NCI-H2081 treated with DMSO at 0.1 percent for 48 hours (cell line): ENCODE measurements at regions not wholly inside any gene's neighbourhood (a gene's known extent, or its start where the extent isn't known, plus 50 kb on each side); places are given as distances from the start of the nearest gene placed in this dataset.

Source experiments
- DNase-seq: peaks from one replicate; lab custom pipeline; 2025; lab: John Stamatoyannopoulos, UW

DNA sequence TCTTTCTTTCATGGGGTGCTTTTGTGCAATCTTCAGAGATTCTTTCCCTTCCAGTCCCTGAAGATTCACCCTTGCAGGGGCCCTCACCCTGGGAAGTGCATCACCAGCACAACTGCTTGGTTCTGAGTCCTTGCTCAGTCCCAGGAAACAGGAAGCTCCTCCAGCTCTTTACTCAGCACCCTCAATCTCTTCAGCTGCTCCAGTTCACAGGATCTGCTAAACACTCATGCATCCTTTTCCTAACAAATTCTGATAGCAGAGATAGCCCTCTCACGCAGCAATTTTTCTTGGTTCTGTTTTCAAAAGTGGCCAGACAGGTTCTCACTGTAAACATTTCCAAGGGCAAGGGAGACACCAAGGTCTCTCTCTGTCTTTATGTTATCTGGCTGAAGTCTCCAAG lies 823.1 kb downstream of the LIG4 start:
- no peak for DNase-seq

DNA sequence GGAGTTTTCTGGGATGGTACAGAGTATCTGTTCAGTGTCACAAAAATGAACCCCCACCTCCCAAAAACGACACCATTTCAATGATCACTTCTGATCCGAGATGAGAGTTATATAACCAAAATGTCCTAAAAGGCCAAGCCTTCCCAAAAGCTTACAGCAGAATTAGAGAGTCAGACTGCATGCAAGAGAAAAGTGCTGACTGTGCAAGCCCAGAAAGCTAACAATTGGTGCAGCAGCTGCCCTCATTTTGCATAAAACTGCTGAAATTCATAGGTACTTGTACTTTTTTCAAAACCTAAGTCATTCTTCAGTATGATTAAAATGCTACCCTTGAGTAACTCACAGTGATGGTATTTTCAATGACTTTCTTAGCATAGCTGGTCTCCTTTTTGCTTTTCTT lies 819.6 kb upstream of the ARGLU1 start:
- DNase-seq: no peak

DNA sequence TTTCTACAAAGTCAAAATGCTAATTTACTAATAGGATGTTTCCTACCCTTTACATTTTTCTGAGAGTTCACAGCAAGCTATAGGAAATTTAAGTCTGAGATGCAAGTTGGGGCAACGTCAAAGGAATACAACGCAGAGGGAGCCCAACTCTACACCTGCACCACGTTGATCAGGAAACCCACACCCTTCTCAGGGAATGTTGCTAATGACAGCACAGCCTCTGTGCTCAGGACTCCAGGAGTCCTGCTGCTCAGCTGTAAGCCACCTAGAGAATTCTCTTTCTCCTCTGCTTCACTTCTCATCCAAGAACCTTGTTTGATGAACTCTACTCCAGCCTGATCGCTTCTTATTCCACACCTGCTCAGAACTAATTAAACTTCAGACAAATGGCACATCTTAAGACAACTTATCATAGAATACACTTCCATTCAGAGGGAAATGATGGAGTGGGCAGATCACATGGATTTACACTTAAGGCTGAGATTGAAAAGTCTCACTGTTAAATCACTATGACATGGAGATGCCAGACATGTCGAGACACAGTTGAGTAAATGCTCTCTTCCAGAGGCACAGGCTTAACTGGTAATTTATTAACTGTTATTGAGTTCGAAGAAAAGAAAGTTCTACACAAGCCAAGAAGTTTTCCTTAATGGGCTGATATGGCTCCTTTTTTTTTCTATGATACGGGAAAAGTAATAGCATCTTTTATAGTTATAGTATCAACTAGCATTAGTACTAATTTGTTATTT lies 811.6 kb upstream of the ARGLU1 start:
- DNase-seq: no peak

GRCh38 chr13:107376341-107377125 lies 808.6 kb upstream of the ARGLU1 start:
- DNase-seq: peak; percentile 81

- no peak for DNase-seq
Observed at GRCh38 chr13:107375701-107376340, 807.9 kb upstream of the ARGLU1 start.

GRCh38 chr13:107374038-107374437 lies 806.1 kb upstream of the ARGLU1 start:
- DNase-seq: no peak

GRCh38 chr13:107373551-107373950 lies 805.6 kb upstream of the ARGLU1 start:
- DNase-seq: peak; percentile 45

DNA sequence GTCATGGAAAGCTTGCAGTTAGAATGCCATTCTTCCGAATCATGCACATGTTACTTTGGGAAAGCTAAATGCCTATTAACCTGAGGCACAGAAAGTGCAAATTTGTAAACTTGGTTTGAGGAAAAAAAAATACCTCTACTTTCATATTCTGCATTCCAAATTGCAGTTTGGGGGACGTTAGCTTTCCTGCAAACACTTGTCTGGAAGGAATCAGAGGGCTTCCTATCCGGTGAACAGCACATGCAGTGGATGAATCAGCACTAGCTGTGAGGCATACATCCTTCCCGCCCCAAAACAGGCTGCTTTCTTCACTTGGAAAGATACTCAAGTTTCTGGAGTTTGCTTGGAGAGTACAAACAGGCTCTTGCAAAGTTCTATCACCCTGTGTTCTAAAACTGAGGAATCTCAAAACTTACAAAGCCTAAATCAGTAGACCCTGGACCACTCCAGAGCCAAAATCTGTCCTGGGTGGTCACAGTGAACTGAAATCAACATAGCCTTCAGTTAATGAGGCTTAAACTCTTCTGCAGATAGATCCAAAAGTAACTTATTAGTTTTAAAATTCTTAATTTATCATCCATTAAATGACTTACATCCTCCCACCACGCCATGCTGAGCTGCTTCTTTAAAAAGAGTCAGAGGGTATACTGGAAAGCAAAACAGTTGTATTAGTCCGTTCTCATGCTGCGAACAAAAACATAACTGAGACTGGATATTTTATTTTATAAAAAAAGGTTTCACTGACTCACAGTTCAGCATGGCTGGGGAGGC lies 802.3 kb upstream of the ARGLU1 start:
- DNase-seq: no peak

GRCh38 chr13:107367258-107367657 lies 799.3 kb upstream of the ARGLU1 start:
- no peak for DNase-seq

DNA sequence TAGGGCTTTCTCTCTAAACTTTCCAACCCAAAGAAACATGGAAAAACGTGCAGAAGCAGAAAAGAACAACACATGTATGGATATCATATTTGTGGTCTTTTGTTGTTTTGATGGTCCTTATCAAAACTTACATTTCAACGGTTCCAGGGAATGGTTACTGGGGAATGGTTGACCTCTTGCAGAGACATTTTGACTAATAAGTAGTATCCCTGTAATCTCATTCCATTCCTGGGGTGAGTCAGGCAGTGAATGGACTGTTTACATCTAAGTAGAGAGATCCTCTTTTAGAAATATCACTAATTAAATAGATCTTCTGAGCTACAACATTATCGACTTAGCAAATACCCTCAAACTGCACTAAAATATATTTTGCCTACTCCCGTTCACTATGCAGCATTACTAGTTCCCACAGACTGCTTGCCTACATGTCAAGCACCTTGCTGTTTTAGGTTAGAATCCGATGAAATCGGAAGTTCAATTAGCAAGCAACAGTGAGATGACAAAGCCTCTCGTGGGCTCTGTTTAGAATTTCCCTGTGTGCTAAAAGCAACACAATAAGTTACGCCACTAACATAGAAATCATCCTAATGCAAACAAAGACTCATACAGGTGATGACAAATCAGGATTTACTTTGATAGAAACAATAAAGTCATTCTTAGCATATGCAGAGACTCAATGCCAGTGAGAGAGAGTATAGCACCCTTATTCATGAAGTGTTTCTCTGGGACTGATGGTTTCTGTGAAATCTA lies 797.7 kb upstream of the ARGLU1 start:
- no peak for DNase-seq

DNA sequence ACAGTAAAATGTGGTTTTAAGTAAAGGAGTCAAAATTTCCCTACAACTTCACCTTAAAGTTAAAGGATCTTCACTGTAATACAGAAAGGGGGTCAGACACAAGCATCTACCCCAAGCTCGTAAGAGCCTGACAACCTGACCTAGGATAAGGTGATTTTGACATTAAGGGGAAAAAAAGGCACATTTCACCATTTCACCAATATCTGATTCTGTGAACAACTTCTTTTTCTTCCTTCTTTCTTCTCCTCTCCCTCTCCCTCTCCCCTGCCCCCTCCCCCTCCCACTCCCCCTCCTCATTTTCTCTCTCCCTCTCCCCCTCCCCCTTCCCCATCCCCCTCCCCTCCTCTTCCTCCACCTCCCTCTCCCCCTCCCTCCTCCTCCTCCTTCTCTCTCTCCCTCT lies 796.7 kb upstream of the ARGLU1 start:
- no peak for DNase-seq

DNA sequence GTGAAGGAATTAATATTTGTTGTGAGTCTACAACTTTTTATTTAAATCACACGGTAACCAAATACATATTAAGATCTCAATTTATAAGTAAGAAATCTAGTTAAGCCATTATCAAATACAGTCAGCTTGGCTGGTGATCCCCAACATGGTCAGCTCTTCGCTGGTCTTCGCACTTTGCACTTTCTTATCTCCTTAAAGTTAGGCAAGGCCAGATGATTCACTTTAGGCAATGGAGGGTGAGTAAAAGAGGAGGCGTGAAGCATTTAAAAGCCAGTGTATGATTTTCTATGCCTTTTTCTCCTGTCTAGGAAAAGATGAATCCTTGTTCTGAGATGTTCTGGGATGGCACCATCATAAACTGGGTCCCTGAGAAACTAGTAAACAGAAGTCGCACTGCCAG lies 793.7 kb upstream of the ARGLU1 start:
- DNase-seq: no peak

DNA sequence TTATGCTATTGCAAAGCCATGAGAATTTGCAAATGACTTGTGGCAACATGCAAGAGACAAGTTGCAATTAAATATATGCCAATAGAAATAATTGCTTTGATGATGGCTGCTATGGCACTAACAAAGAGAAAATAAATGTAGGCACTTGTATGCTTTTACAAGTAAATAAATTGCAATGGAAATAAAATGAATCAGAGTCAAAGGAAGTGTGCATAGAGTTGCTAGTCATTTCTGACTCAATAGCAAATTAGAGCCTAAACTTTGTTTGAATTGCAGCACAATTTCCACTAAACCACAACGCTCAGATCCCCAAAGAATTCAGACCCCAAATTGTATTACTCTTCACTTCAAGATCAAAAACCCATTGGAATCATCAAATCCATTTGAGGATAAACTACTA lies 792.1 kb upstream of the ARGLU1 start:
- DNase-seq: no peak

DNA sequence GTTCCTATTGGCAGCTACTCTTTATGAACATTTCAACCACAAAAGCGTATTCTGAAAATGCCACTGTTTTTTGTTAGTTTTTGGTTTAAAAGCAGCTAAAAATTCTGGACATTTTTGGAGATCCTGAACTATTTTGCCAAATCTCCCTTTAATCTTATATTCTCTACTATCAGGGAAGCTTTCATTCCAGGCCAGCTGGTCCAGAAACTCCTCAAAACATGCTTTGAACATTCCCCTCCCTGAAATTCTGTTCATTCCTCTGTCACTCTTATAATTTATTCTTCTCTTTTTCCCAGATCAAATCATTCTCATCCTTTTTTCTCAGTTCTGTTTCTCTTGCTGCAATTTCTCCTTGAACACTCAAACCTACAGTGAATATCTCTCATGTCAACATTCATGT lies 790.9 kb upstream of the ARGLU1 start:
- DNase-seq: no peak

- DNase-seq: no peak
Observed at GRCh38 chr13:107351305-107351704, 783.4 kb upstream of the ARGLU1 start.

DNA sequence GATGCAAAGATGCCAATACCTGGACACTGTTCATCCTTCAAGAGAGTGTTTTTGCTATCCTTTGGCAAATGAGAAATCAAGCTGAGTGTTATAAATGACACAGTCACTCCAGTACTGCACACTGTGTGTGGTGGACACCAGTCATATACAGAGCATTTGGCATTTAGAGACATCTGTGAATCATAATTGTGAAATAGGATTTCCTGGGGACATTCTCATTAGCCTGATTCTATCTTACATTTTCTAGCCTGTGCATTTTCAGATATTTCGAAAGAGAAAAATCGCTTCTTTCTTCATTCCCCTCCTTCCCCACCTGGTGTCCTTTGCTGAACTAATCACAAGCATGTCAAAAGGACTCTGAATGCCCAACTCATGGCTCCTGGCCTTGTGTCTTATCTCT lies 781.0 kb upstream of the ARGLU1 start:
- DNase-seq: no peak

- DNase-seq: no peak
Observed at GRCh38 chr13:107348471-107348870, 780.5 kb upstream of the ARGLU1 start.

- no peak for DNase-seq
Observed at GRCh38 chr13:107347641-107348369, 779.9 kb upstream of the ARGLU1 start.

DNA sequence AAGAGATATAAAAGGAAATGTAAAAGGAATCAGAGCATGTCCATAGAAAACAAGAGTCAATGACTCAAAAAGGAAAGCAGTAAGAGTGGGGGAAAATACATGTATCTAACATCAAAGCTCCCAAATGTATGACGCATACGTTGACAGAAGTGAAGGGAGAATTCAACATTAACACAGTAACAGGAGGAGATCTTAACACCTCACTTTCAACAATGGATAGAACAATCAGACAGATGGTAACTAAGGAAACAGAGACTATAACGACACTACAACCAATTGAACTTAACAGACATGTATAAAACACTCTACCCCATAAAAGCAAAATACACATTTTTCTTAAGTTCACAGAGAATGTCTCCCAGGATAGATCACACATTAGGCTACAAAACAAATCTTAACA lies 774.8 kb upstream of the ARGLU1 start:
- no peak for DNase-seq

DNA sequence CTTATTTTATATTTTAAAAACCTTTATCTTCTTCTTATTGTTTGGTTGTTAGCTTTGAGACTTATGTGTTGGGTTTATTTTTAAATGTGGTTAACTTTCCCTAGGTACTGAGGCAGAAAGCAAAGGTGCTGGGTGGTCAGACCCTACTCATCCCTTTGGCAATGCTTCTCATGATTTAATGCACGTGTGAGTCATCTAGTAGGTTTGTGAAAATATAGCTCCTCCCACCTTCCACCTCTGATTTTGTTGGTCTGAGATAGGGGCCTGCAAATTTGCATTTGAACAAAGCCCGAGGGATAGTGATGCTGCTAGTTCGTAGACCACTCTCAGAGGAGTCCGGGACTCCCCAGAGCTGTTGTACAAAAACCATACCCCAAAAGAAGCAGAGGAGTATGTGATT lies 771.3 kb upstream of the ARGLU1 start:
- DNase-seq: no peak

DNA sequence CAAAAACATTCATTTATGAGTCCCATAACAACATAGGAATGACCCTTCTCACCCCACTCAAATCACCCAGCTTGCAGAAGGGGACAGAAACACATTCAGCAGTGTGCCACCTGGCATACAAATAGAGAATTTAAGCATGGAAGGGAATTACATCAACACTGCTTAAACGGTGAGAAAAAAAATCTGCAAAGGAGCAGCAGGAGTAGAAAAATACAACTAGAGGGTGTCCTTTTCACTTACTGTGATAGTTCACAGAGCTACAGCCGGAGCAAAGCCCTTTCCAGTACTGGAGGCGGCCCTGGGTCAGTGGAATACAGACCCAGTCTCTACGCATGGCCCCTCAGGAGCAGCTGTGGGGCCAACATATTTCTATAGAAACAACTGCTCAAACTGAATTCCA lies 764.3 kb upstream of the ARGLU1 start:
- DNase-seq: no peak
